Loucy (cell line): ENCODE measurements at regions not wholly inside any gene's neighbourhood (a gene's known extent, or its start where the extent isn't known, plus 50 kb on each side); places are given as distances from the start of the nearest gene placed in this dataset.

Experiments
- EZH2phosphoT487 ChIP-seq: fragments of 200-600 bp; IDR thresholded peaks from 2 replicates; pipeline ENCODE4 v1.6.1; 2018; ENCODE audit warnings: antibody characterized with exemption, mild to moderate bottlenecking, moderate library complexity, borderline replicate concordance
- TF ChIP-seq, protein P1 (sequence below): fragments of 200-600 bp; sonication (generic); conservative IDR thresholded peaks from 2 replicates; pipeline ENCODE4 v1.5.1; 2014; ENCODE audit warnings: mild to moderate bottlenecking, antibody characterized with exemption, low read length

DNA sequence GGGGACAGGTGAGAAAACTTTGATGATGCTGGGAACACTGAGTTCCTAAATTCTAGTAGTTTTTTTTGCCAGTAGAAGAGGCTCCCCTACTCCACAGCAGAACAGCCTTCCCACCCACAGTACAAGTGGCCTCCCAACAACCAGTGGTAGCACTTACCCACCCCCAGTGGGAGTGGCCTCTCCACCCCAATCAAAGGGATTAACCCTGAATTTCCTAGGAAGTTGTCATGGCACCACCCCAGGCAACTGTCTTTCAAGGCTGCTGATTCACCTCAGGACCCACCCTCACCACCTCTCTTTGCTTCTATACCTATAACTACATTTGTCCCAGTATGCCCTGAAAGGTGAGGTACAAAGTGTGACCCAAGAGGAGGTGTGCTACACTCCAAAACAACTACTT lies 81.4 kb upstream of the PRDX6 start:
- TF ChIP-seq, protein P1, sequence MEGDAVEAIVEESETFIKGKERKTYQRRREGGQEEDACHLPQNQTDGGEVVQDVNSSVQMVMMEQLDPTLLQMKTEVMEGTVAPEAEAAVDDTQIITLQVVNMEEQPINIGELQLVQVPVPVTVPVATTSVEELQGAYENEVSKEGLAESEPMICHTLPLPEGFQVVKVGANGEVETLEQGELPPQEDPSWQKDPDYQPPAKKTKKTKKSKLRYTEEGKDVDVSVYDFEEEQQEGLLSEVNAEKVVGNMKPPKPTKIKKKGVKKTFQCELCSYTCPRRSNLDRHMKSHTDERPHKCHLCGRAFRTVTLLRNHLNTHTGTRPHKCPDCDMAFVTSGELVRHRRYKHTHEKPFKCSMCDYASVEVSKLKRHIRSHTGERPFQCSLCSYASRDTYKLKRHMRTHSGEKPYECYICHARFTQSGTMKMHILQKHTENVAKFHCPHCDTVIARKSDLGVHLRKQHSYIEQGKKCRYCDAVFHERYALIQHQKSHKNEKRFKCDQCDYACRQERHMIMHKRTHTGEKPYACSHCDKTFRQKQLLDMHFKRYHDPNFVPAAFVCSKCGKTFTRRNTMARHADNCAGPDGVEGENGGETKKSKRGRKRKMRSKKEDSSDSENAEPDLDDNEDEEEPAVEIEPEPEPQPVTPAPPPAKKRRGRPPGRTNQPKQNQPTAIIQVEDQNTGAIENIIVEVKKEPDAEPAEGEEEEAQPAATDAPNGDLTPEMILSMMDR = no peak
- TF ChIP-seq EZH2phosphoT487 = no peak
